T-helper 1 cell (primary cell): ENCODE measurements at regions not wholly inside any gene's neighbourhood (a gene's known extent, or its start where the extent isn't known, plus 50 kb on each side); places are given as distances from the start of the nearest gene placed in this dataset.

Source experiments
- DNase-seq, 5 donors: peaks; one replicate each; pipeline ENCODE4 v3.0.0-alpha.2; 2012 to 2020

DNA sequence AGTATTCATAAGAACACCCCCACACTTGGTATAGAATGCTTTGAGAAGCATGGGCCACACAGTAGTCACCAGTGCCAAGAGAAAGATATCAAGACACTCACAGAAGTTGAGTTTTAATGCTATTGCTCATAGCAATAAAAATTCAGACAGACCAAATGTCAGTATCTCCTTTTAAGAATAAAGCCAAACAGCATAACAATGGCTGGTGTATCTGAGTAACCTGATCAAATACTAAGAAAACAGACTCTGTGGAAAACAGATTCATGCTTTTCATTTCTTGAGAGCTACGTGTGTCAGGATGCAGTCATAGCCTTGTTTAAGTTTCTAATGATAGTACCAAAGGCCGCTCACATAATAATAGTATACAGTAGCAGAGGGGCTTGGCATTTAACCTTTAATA is 778.5 kb downstream of the MECOM start:
- DNase-seq: no peak

DNA sequence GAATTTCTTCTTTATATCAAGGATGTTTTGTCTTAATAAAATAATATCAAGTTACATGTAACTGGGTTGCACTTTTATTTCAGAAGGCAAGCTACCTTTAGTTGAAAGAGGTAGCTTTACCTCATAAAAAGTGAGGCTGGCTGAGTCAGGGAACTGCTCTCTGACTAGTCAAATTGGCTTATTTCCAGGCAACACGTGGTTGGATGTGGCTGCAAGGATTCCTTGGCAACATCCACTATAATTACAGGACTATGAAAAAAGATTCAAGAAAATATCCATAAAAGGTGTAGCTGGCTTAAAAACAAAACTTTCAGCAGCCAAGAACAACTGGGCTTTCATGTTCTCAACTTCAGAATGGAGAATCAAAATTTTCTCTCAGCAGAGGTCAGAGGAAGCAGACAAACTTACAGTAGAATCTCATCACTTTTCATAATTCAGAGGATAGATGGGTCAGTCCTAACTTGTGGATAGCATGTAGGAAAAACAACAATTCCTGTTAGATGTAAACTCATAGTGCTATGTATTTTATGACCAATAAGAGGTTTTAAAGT is 779.1 kb downstream of the MECOM start:
- no peak for DNase-seq

DNA sequence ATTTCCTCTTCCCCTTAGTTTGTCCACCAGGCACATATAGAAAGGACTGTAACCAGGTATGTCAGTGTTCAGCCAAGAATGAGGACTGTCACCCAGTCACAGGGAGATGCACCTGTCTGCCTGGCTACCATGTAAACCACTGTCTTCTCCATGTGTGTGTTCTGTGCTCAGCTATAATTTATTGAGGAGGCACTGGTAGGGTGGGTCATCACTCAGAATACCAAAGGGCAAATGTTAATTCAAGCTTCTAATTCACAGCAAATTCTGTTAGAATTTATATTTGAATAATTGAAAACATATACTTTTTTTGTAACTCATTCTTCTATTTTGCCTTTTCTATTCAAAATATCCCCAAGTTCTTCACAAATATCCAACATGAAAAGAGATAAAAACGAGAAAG is 780.4 kb downstream of the MECOM start:
- DNase-seq: no peak

DNA sequence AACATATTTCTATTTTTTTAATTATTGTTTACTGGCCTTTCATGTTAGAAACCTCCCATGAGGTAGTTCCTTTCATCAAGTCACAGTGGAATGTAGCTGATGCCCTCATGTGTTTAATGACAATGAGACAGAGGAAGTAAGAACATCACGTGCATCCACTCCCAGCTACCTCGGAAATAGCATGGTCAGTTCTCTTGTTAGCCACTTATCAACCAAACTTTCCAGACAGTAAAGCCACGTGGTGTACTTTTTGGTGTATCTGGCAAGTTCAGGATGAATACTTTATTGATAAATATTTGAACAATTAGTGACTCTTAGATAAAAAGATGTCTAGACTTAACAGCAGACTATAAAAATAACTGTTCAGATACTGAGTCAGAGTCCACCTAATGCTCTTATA is 781.7 kb downstream of the MECOM start:
- DNase-seq: no peak

DNA sequence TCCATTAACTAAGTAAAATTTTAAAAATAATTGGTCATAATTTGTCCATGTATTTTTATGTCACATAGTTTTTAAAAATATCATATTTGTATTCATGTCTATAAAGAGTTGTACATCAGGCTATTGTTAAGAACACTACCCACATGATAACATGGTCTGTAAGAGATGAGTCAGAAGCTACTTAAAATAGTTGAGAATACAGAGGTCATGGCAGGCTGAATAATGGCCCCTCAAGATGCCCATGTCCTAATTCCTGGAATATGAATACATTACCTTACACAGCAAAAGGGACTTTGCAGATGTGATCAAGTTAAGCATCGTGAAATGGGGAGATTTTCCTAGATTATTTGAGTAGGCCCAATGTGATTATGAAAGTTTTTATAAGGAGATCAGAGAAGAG is 782.9 kb upstream of the GOLIM4 start:
- DNase-seq: no peak

DNA sequence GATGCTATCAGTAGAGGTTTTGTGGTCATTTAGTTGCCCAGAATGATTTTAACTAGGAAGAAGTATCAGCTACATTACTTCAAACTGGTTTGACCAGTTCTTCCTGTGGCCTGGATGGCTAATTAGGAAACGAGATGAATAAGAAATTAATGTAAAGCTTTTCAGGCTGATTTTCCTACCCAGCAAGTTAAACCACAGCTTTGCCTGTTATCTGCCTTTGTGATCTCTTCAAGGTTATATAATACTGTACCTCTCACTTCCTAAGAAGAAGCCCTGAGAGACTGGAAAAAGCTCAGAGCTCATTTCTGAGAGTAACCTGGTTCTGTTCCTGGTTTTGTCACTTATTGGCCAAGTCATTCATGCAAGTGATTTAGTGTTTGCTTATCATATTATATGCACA is 782.2 kb upstream of the GOLIM4 start:
- no peak for DNase-seq

DNA sequence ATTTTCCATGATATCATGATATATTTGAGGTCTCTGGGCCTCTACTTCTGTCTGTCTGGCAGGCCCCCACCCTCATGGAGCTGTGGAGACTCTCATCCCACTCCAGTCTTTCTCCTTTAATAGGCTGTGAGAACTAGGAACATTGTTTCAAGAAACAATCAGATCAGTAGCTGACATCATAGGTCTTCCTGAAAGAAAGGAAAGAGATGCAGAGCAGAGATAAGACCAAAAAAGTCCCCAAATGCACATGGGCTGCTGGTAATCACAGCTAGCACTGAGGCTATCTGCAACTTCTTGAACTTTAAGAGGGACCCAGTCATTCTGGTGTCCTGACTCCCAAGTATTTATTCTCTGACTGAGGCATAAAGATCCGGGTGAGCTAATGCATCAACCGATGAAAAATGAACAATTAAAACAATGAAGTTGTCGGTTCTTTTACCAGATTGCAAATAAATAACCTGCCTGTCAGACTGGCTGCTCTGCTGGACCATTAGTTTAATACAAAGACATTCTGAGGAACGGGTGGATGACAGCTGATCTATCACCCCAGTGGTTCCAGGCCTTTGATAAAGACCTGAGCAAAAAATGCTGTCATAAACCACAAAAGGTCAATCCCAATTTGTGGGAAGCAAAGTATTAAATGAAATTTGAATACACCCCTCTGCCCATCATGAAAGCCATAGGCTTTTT is 780.8 kb upstream of the GOLIM4 start:
- DNase-seq: no peak

DNA sequence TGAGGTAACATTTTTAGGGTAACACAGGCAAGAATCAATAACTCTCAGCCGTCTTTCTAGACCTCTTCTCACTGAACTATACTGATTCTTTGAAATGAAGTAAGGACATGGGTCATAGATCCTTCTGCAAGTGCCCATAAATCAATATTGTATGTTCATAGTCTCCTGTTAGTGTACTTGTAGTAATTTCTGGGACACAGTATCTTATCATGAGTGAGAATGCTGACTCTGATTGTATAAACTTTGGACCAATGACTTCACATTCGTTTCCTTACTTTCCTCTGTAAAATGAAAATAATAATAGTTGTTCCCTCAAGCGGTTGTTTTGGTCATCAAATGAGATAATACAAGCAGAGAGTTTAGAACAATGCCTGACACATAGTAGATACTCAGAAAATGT is 777.1 kb upstream of the GOLIM4 start:
- no peak for DNase-seq

DNA sequence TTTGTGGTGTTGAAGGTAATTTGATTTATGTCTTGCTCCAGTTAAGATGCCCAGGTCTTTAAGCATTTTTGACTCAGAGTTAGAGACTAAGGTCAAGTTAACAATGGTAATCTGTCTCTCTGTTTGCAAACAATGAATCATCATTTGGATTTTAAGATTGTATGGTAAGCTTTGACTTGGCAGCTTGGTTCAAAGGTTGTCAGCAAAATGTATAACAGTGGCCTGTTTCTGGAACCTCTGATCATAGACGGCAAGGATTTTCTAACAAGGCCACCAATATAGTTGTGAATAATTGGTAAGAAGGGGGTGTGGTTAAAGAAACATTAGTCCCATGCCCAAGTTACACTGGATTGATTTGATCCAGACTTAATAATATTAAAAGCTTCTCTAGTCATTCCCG is 775.2 kb upstream of the GOLIM4 start:
- no peak for DNase-seq

DNA sequence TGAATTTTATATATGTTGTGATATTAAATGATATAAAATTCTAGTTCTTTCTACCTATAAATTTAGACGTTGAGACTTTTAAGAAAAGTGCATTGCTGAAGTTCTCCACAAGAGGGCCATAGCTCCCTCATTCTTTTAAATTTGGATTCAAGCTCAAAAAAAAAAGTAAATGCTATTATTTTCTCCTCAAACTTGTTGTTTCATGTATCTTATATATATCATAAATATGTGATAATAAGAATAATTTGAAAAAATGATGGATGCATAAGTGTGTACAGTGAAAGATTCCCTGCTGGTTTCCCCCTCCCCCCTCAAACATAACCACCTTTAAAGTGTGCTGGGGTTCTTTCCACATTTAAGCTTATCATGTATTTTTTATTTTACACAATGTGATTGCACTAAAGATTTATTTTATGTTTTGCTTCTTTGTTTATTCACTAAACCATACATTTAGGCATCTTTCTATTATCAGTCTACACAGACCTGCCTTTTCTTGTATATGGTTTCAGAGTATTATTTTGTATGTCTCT is 769.4 kb upstream of the GOLIM4 start:
- DNase-seq: no peak

DNA sequence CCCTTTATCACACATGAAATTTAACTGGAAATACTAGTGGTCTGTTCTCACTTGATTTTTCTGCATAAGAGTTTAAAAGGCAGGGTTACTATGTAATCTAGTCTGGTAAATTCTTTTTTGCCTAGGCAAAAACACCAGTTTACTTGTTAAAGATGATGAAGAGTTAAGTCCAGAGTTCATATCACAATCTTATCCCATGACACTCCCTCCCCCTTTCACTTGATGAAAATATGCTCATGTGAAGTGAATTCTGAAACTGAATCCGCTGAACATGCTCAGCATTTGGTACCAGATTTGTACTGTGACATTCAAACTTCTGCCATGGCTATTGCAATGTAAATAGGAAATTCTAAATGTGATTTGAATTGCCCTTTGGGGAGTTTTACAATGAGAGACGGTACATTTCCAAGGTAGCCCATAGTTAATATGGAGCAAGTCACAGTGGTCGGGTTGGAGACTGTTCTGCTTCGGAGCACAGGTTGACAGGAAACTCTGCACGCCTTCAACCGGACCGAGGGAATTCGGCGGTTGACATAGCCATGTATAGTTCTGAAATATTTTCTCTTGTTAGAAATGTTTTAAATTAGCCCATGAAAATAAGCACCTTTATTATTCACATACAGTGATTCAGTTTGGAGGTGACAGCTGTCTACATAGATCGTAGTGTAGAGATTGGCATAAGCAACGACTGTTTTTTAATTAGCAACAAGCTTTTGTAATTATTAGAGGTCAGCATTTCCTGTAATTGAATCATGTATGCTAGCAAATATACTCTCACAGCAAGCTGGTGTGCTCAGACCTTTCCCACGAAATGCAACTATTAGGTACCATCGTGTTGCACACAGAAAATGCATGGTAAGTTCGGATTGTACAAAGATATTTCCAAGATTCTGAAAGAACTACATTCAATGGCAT is 768.6 kb upstream of the GOLIM4 start:
- DNase-seq: no peak

DNA sequence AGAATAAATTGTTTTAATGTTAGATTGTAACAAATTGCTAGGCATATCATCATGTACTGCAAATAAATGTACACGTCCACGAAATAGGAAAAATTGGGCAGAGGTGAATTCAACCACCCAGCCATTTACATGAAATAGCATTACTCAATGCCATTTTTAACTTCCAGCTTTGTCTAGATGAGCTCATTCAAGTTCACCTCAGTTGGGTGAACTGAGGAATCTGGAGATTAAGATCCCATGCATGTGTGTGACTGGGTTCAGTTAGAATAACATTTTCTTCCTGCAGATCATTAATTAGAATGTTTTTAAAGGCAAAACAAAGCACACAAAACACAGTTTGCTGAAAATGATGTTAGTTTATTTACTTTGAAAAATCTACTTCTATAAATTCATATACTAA is 767.8 kb upstream of the GOLIM4 start:
- DNase-seq: no peak

DNA sequence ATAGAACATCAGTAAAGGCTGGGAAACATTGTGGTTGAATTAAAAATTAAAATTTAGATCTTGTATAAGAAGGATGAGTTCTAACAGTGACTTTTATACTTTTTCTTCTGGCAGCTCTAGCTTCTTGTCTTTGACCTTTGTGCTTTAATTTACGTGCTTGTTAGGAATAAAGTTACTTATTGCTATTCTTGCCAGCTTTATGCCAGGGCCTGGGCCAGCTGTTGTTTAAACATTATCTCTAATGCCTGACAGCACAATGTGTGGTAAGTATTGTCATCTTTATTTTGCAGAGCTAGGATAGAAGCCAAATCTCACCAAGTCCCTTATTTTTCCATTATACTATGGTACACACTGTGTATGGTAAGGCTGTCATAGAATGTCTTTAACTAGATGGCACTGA is 766.7 kb upstream of the GOLIM4 start:
- DNase-seq: no peak

DNA sequence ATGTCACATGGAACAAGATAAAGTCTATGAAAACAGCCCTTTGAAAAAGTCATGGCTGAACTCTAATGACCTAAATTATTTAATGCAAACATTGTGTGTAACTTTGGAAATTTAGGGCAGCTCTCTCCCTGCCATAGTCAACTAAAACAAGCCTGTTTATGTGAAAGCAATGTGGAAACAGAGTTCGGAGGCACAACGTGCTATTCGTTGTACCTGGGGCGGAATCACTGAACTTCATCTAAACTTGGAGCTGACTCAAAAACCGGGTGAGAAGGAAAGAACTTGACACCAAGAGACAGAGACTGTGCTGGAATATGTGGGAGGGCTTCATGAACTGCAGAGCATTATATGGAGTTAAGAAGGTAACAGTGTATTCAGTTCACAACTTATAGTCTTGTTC is 764.9 kb upstream of the GOLIM4 start:
- no peak for DNase-seq

DNA sequence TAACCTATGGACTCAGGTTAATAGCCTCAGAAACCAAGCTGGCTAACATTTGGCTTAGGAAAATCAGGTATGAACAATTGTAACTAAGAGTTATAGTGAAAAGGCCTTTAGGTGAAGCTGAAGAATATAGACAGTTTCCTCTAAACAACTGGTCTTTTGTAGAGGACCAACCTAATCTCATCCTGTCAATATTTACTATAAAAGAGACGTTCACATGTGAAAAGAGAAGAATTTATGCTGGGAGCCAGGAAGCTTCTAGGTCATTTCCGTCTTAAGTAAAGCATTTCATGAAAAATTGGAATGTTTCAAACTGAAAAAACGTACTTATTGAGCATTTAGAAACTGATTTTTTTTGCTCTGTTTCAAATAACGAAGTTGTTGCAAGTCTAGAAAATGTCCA is 764.3 kb upstream of the GOLIM4 start:
- DNase-seq: no peak

DNA sequence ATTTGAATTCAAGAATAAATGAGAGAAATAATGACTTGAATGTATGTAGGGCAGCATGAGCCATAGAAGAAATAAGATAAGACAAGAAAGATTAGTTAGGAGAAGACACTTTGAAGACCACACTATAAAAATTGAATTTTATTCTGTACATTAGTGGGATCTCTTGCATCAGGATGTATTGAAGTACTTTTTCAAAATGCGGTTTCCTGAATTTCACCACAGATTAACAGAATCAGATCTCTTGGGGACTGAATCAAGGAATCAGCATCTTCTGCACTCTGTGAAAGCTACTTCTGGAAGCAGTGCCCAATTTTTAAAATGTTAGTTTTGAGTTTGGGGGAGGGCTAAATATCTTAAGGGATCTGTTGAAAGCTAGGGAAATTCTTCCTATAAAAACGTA is 763.9 kb upstream of the GOLIM4 start:
- no peak for DNase-seq

DNA sequence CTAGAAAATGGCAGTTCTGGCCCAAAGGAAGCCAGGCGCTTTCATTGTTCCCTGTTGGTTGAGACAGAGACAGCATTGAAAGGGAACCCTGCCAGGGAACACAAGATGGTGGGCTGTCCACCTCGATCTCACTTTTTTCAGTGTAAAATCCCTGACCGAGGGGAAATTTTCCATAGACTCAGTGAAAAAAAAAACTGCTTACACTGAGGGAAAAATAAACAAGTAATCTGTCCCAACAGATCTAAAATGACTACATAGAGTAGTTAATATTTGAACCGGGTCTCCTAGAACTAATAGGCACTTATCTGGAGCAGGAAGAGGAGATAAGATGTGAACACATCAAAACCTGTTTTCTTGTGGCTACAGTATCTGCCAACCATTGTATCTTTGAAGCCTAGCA is 763.4 kb upstream of the GOLIM4 start:
- DNase-seq: no peak

DNA sequence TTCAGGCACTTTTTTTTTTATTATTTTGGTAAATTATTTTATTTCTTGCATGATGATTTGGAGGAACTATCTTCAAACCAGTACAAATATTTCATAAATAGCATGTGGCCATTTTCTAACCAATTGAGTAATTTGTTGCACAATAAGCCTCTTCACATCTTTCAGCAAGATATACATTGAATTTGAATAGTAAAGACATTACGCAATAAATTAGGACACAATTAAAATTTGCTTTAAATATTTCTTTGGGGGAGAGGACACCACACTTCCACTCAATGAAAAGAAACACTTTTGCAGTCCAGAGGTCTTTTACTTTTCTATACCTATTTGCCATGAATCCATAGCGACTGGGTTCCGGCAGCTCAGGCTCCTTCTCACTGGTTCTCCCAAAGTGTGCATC is 762.6 kb upstream of the GOLIM4 start:
- DNase-seq: no peak

DNA sequence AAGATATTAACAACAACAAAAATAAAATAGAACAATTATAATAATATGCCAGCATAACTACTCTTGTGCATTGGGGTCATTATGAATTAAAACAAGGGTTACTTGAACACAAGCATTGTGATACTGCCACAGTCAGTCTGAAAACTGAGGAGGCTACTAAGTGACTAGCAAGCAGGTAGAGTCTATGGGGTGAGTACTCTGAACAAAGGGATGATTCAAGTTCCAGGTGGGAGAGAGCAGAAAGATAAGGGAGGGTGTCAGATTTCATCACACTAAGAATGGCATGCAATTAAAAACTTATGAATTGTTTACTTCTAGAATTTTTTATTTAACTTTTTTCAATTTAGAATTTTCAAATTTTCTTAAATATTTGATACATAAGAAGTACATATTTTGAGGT is 754.4 kb upstream of the GOLIM4 start:
- DNase-seq: no peak

DNA sequence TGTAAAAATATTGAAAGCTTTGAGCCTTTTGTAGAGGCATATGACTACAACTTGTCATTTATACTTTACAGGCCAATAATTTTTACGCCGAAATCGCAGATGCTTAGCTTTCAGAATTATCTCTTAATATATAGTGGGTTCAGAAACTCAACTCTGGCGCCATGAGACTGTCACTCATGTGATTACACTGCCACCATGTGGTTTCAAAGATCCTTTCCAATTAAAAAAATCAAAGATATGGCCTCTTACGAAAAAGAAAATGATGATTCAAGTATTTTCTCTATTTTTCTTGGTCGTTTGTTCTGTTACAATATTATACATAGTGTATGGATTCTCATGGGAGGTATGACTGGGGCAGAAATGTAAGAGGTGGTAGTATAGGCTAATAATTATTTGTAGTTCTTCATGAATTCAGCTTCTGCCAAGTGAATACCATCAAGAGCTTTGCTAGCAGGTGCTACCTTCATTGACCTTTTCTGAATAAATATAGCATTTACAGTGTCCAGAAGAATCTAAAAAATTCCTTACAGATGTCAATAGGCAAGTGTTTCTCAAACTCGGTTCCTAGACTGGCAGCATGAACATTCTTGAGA is 751.7 kb upstream of the GOLIM4 start:
- DNase-seq: no peak

DNA sequence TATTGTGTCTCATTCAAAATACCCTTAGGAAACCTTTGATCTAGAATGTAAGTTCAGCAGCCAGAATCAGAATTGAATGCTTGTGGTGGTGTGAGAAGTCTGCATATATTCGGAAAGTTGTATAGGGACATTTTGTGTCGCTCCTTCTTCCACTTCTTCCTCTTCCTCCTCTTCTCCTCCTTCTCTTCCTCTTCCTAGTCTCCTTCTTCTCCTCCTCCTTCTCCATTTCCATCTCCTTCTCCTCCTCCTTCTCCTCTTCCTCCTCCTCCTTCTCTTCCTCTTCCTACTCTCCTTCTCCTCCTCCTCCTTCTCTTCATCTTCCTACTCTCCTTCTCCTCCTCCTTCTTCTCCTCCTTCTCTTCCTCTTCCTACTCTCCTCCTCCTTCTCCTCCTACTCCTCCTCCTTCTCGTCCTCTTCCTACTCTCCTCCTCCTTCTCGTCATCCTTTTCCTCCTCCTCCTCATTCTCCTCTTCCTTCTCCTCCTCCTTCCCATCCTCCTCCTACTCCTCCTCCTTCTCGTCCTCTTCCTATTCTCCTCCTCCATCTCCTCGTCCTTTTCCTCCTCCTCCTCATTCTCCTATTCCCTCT is 749.3 kb upstream of the GOLIM4 start:
- no peak for DNase-seq

DNA sequence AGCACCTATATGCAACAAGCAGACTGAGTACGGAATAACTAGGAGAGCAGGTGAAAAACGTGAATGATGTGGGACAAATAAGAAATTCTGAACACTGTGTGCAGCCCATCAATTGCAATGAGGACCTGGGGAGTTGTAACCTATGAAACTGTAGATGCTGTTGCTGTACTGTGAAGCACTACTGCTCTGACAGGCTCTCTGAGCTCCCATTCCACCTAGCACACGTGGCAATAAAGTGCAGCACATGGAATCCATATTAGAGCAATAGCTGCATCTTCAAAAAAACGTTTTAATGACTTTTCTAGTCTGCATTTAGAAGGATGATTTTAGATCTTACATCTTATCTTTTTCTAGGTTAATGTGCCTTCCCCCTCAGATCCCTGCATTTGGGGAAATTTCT is 748.7 kb upstream of the GOLIM4 start:
- no peak for DNase-seq

DNA sequence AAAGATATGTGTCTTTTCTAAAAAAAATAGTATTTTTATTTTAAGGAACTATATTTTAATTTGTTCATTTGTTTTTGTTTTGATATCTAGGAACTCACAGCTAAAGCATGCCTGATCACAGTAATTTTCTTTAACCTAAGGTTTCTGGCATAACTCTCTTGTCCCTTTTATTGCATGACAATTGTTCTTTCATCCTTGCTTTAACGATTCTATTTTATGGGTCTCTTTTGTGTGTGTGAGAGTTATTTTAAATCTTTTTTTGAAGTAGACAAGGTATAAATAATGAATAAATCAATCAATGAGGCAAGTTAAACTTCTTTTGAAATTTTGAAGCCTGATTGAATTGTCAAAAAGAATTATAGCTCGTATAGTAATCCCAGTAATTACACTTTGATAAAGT is 747.8 kb upstream of the GOLIM4 start:
- no peak for DNase-seq
